Liver (tissue), 9 donors: ENCODE measurements at regions not wholly inside any gene's neighbourhood (a gene's known extent, or its start where the extent isn't known, plus 50 kb on each side); places are given as distances from the start of the nearest gene placed in this dataset. TPM values are rescaled to one million over a fixed set of nuclear protein-coding genes. Genes with fewer than 3 reads are reported as not detected.

Experiments used
- DNase-seq: peaks from one replicate; pipeline ENCODE4 v3.0.0-alpha.2; 2017; ENCODE audit warnings: low spot score
- H3K27ac ChIP-seq, 2 donors: one replicate each; pipeline ENCODE4 v1.7.0; 2013; ENCODE audit warnings: inconsistent platforms in 2 of 2, low read length in 2 of 2, control low read depth in 1 of 2, low read depth in 1 of 2, mild to moderate bottlenecking in 1 of 2
- H3K27me3 ChIP-seq, 4 donors: one replicate each; pipeline versions ENCODE4 v1.6.1 to v1.7.0; 2013; ENCODE audit warnings: low read length in 3 of 4, inconsistent platforms in 1 of 4, mild to moderate bottlenecking in 1 of 4, moderate library complexity in 1 of 4; ENCODE audit not compliant: control insufficient read depth in 4 of 4, insufficient read depth in 4 of 4
- H3K36me3 ChIP-seq, 4 donors: one replicate each; pipeline versions ENCODE4 v1.6.1 to v1.7.0; 2013; ENCODE audit warnings: low read length in 3 of 4, mild to moderate bottlenecking in 3 of 4, low read depth in 1 of 4, moderate library complexity in 1 of 4; ENCODE audit not compliant: control insufficient read depth in 4 of 4, insufficient read depth in 3 of 4
- H3K4me1 ChIP-seq, 4 donors: one replicate each; pipeline versions ENCODE4 v1.6.1 to v1.7.0; 2013; ENCODE audit warnings: low read length in 3 of 4, mild to moderate bottlenecking in 3 of 4, moderate library complexity in 1 of 4; ENCODE audit not compliant: control insufficient read depth in 4 of 4, insufficient read depth in 4 of 4
- H3K4me3 ChIP-seq, 3 donors: one replicate each; pipeline versions ENCODE4 v1.6.1 to v1.7.0; 2013; ENCODE audit warnings: low read length in 3 of 3, control low read depth in 1 of 3, low read depth in 1 of 3, mild to moderate bottlenecking in 1 of 3
- H3K9ac ChIP-seq, 2 donors: one replicate each; pipeline ENCODE4 v1.7.0; 2013; ENCODE audit warnings: low read length in 2 of 2, mild to moderate bottlenecking in 2 of 2, moderate library complexity in 2 of 2, control low read depth in 1 of 2, low read depth in 1 of 2
- H3K9me3 ChIP-seq, 4 donors: one replicate each; pipeline versions ENCODE4 v1.6.1 to v1.7.0; 2013; ENCODE audit warnings: low read length in 3 of 4; ENCODE audit not compliant: control insufficient read depth in 4 of 4
- CTCF ChIP-seq: fragments of 150-350 bp; IDR thresholded peaks from 2 replicates; pipeline ENCODE4 v1.5.1; 2017; ENCODE audit warnings: improper control_type of control experiment, low read depth, low read length; ENCODE audit not compliant: missing input control
- EGR1 ChIP-seq, 2 donors: IDR thresholded peaks; 2 replicates each; pipeline ENCODE4 v1.6.1; 2016 to 2018; ENCODE audit warnings: antibody characterized with exemption in 2 of 2, low read depth in 2 of 2
- FOXA1 ChIP-seq: IDR thresholded peaks from 2 replicates; pipeline ENCODE4 v1.6.1; 2016; ENCODE audit warnings: antibody characterized with exemption
- HNF4A ChIP-seq, 2 donors: conservative IDR thresholded peaks; 2 replicates each; pipeline ENCODE4 v1.6.1; 2016; ENCODE audit warnings: antibody characterized with exemption in 2 of 2, mild to moderate bottlenecking in 2 of 2
- JUND ChIP-seq, 2 donors: IDR thresholded peaks; 2 replicates each; pipeline ENCODE4 v1.6.1; 2016; ENCODE audit warnings: antibody characterized with exemption in 2 of 2
- MAX ChIP-seq: IDR thresholded peaks from 2 replicates; pipeline ENCODE4 v1.6.1; 2016; ENCODE audit warnings: antibody characterized with exemption
- NR2F2 ChIP-seq: IDR thresholded peaks from 2 replicates; pipeline ENCODE4 v1.6.1; 2016; ENCODE audit warnings: antibody characterized with exemption
- REST ChIP-seq: IDR thresholded peaks from 2 replicates; pipeline ENCODE4 v1.6.1; 2016; ENCODE audit warnings: antibody characterized with exemption, mild to moderate bottlenecking
- SP1 ChIP-seq: IDR thresholded peaks from 2 replicates; pipeline ENCODE4 v1.6.1; 2018; ENCODE audit warnings: antibody characterized with exemption, mild to moderate bottlenecking
- TAF1 ChIP-seq: conservative IDR thresholded peaks from 2 replicates; pipeline ENCODE4 v1.6.1; 2016; ENCODE audit warnings: antibody characterized with exemption, mild to moderate bottlenecking
- YY1 ChIP-seq: IDR thresholded peaks from 2 replicates; pipeline ENCODE4 v1.6.1; 2016; ENCODE audit warnings: antibody characterized with exemption, mild to moderate bottlenecking
- WGBS: extraction: QIAGEN DNeasy Blood & Tissue Kit; methylation state at CpG from one replicate; pipeline ENCODE4 v1.1.7; 2013; 5-methylcytosine and 5-hydroxymethylcytosine counted together
- small RNA-seq: library from RNA; depleted of rRNA; stranded (forward); fragments of <200 nt; gene quantifications from one replicate; pipeline ENCODE3, GENCODE V24; 2014
- TF ChIP-seq, protein P1 (sequence below): IDR thresholded peaks from 2 replicates; pipeline ENCODE4 v1.6.1; 2016; ENCODE audit warnings: antibody characterized with exemption
- TF ChIP-seq, protein P2 (sequence below): IDR thresholded peaks from 2 replicates; pipeline ENCODE4 v1.6.1; 2016; ENCODE audit warnings: antibody characterized with exemption
- donor health status: healthy.
- donor health status: healthy.
- donor health status: healthy.
- donor health status: healthy.
- donor health status: healthy.

DNA sequence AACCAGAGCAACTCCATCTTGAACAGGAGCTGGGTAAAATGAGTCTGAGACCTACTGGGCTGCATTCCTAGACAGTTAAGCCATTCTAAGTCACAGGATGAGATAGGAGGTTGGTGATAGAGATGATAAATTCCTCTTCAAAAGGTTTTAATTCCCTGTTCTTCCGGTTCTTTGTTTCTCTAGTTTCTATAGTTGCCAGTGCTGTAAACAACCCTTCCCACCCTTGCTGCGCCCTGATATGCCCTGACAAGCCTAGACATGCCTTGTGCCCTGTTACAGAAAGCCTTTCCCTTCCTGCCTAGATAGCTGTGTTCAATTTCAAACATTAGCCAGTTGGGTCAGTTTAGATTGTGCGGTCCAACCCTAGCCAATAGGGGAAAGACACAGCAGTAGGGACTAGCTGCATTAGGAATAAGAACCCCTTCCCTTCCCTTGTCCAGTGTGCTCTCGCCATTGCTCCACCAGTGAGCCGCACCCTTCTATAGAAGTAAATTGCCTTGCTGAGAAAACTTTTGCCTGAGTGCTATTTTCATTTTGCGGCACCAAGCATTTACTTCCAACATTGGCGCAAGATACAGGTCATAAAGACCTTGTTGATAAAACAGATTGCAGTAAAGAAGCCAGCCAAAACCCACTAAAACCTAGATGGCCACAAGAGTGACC, 52.5 kb upstream of the CCN2 start:
- WGBS: 95% methylated on average over 7 of the region's 7 CpGs
- peaks cover 0 to 3% (median 0%) of the 10 kb centered on the region in 4 donors for H3K9me3 ChIP-seq
- DNase-seq: no peak
- H3K27me3 ChIP-seq: no peaks in the 10 kb centered on the region
- H3K4me3 ChIP-seq: no peak overlapping the region
- no peak overlapping the region for H3K9ac ChIP-seq
- H3K4me1 ChIP-seq: no peaks in the 10 kb centered on the region
- no peaks in the 10 kb centered on the region for H3K36me3 ChIP-seq
- H3K27ac ChIP-seq: no peak overlapping the region
- no peak for TF ChIP-seq HNF4A (conservative IDR thresholded peaks at IDR 0.05)
- no peak for TF ChIP-seq SP1
- no peak for TF ChIP-seq CTCF
- TF ChIP-seq FOXA1: no peak
- no peak for TF ChIP-seq YY1
- TF ChIP-seq JUND (IDR thresholded peaks at IDR 0.05): no peak
- no peak for TF ChIP-seq EGR1 (IDR thresholded peaks at IDR 0.05; ENCODE audit: low read depth in 2 of 2)
- TF ChIP-seq, protein P1, sequence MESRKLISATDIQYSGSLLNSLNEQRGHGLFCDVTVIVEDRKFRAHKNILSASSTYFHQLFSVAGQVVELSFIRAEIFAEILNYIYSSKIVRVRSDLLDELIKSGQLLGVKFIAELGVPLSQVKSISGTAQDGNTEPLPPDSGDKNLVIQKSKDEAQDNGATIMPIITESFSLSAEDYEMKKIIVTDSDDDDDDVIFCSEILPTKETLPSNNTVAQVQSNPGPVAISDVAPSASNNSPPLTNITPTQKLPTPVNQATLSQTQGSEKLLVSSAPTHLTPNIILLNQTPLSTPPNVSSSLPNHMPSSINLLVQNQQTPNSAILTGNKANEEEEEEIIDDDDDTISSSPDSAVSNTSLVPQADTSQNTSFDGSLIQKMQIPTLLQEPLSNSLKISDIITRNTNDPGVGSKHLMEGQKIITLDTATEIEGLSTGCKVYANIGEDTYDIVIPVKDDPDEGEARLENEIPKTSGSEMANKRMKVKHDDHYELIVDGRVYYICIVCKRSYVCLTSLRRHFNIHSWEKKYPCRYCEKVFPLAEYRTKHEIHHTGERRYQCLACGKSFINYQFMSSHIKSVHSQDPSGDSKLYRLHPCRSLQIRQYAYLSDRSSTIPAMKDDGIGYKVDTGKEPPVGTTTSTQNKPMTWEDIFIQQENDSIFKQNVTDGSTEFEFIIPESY: no peak
- no peak for TF ChIP-seq NR2F2
- TF ChIP-seq, protein P2, sequence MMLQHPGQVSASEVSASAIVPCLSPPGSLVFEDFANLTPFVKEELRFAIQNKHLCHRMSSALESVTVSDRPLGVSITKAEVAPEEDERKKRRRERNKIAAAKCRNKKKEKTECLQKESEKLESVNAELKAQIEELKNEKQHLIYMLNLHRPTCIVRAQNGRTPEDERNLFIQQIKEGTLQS: no peak
- TF ChIP-seq TAF1: no peak
- no peak for TF ChIP-seq REST
- TF ChIP-seq MAX: no peak

Small RNA genes in the stretch of these regions (small RNA-seq; reads per million reads assigned to genes)
- gene MIR548AJ1: not detected
